HG03558 (cell line): ENCODE measurements at regions not wholly inside any gene's neighbourhood (a gene's known extent, or its start where the extent isn't known, plus 50 kb on each side); places are given as distances from the start of the nearest gene placed in this dataset.

Source experiments
- ATAC-seq: cut with Tn5 transposase; IDR thresholded peaks from one replicate; pipeline ENCODE4 v1.9.1; 2021; ENCODE audit warnings: moderate number of reproducible peaks; ENCODE audit not compliant: unreplicated experiment; ENCODE audit errors: extremely low read depth

GRCh38 chr2:12217175-12217574 lies 470.7 kb downstream of the LPIN1 start:
- ATAC-seq = no peak

GRCh38 chr2:12219761-12220160 lies 473.3 kb downstream of the LPIN1 start:
- ATAC-seq = no peak

GRCh38 chr2:12221584-12221983 lies 475.2 kb downstream of the LPIN1 start:
- ATAC-seq = no peak

- ATAC-seq = no peak
Measured at GRCh38 chr2:12222554-12222953, 476.1 kb downstream of the LPIN1 start.

DNA sequence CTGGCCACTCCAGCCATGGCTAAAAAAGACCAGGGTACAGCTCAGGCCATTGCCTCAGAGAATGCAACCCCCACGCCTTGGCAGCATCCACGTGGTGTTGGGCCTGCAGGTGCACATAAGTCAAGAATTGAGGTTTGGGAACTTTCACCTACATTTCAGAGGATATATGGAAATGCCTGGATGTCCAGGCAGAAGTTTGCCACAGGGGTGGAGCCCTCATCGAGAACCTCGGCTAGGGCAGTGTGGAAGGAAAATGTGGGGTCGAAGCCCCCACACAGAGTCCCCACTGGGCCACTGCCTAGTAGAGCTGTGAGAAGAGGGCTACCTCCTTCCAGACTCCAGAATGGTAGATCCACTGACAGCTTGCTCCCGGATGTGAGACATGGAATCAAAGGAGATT lies 477.3 kb downstream of the LPIN1 start:
- ATAC-seq = no peak

DNA sequence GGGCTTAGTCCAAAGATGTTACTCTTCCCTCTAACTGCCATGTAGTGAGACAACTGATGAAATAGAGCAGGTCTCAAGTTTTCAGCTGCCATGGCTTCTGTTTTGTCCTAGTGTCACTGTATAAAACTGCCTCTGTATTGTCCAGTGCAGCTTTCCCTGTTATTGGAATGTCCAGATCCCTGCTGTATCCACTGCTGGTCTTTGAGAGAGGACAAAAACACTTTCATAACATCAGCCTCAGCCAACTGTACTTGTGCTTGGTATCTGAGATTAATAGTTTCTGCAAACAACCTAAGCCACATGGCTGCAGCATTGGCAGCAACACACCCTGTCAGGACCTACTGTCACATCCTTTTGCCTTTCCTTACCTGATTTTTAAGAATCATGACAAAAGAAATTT lies 480.2 kb downstream of the LPIN1 start:
- ATAC-seq = no peak

DNA sequence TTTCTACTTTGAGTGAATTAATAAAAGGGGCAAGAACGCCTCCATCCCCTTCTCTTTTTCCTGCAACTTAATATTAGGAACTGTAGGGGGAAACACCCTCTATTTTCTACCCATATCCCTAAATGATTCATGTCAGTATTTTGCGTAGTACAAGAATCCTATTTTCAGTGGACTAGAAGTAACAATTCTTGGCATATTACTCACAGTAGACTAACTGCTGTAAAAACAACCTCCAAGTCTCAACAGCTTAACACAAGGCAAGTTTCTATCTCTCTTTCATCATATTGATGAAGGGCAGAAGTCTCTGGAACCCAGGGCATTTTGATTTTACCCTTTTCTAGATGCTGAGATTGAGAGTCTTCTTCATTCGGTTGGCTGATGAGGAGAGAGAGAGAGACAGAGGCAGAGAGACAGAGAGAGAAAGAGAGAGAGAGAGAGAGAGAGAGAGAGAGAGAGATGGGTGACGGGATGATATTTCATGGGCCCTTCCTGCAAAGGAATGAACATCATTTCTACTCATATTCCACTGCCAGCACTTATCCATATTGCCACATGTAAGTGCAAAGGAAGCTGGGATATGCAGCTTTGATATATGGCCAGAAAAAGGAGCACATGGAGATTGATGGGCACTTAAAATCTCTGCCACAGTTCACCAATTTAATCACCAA lies 481.6 kb downstream of the LPIN1 start:
- no peak for ATAC-seq

DNA sequence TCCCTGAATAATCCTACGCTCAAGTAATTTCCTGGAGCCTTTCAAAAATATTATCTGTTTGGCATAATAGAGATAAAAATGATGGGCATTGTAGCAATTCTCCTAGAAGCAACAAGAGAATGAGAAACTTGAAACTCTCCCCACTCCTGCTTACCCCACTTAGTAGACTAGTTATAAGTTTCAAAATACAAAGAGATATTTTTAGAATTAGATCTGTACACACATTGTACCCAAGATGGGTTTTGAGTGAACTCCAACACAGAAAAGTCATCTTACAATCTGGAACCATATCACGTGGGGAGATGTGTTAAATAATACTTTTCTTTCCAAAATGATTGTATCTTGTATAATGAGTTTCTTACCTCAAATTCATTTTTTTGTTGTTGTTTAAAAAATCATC lies 484.9 kb downstream of the LPIN1 start:
- no peak for ATAC-seq

- ATAC-seq = no peak
Measured at GRCh38 chr2:12232876-12233275, 483.9 kb upstream of the TRIB2 start.

DNA sequence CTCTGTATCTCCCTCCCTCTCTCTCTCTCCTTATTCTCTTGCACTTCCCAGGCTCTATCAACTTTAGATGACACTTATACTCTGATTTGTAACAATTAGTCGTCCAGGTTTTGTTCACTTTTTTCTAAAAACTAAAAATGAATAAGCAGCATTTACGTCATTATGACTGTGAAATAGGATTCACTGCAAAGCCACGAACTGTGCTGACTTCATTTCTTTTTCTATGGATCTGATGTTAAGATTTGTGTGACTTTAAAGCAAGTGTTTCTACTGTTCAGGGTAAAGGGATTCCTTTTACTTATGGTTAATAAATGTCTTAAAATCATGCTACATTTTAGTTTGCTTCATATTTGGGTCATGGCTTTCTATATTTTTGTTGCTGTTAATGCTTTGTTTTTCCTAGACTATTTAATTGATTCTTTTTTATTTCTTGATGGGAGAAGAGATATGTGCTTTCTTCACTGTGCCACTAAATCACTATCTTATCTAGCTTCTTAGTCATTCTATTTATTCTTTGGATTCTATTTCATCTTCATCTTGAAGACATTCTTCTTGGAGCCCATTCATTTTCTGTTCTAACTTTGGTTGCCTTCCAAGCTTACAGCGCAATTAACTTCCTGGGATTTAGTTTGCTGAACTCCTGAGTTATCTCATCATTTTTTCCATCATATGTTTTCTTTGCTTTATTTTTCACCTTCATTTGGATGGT lies 480.4 kb upstream of the TRIB2 start:
- ATAC-seq = no peak

GRCh38 chr2:12240206-12240605 lies 476.5 kb upstream of the TRIB2 start:
- ATAC-seq = no peak

- ATAC-seq = no peak
Measured at GRCh38 chr2:12243381-12243780, 473.4 kb upstream of the TRIB2 start.

DNA sequence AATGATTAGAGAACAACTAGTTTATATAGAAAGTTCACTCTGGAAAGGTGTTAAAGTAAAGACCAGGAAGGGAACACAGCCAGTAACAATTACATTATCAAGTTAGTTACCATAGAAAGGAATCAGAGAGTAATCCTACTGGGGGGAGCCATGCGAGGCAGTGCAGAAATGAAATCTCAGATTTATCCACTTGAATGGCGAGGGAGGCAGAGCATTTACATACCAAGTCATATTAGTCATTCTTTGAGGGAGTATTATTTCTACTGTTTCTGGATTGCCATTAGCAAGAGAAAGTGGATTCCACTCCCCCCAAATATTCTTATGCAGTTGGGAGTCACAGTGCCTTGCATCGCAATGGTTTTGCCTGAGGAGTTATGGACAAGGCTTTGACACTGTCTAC lies 472.7 kb upstream of the TRIB2 start:
- no peak for ATAC-seq

- no peak for ATAC-seq
Measured at GRCh38 chr2:12251121-12251520, 465.6 kb upstream of the TRIB2 start.

GRCh38 chr2:12251749-12252148 lies 465.0 kb upstream of the TRIB2 start:
- ATAC-seq = no peak

- ATAC-seq = no peak
Measured at GRCh38 chr2:12253167-12253778, 463.5 kb upstream of the TRIB2 start.

- no peak for ATAC-seq
Measured at GRCh38 chr2:12254280-12254860, 462.4 kb upstream of the TRIB2 start.

DNA sequence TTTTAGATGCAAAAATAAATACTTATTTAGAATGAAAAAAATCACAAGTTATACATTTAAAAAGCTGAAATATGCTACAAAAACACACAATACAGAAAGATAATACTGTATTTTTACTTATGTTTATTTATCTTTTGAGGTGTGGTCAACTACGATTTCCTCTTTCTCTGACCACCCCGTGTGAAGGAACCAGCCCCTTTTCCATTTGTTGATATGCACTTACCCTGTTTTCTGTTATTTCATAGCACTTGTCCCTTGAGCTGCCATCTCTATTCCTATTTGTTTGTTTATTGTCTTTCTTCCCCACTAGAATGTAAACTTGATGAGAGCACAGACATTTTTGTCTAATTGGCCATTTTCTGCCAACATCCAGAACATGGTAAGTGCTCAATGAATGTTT lies 460.5 kb upstream of the TRIB2 start:
- no peak for ATAC-seq

DNA sequence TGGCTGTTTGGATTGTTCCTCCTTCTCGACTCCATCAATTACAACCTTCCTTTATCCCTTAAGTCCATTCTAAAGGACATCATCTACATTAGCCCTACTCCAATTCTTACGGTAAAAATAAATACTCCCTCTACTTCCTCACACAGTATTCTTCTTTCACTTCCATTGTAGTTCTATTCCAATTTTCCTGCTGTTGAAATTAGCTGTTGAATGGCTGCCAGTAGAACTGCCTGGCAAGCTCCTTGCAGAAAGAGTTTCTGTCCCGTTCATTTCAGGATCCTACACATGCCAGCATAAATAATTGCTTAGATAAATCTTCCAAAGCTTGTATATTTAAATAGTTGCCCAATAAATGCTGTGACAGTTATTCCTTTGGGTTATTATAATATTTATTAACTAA lies 459.3 kb upstream of the TRIB2 start:
- no peak for ATAC-seq

- no peak for ATAC-seq
Measured at GRCh38 chr2:12259493-12259892, 457.2 kb upstream of the TRIB2 start.

DNA sequence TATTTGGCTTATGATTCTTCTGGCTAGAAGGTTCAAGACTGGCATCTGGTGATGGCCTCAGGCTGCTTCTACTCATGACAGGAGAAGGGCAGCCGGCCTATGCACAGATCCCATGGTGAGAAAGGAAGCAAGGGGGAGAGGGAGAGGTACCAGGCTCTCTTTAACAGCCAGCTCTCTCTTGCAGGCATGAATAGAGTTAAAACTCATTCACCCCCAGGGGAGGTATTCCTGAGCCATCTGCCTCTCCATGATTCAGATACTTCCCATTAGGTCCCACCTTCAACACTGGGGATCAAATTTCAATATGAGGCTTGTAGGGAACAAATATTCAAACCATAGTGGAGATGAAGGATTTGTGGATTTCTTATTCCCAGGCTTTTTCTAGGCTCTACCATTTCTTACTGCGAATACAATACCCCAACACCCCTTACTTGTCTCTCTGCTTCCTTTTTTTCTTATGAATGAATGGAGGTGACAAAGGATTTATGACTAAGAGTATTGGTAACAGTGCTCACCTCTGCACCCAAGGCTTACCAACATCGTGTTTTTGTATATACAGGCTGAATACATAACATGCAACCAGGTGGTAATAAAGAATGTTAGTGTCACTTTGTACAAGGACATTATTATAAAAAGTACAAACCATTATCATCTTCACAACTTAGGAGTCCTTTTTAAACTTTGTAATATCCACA lies 454.6 kb upstream of the TRIB2 start:
- no peak for ATAC-seq
